ENCODE measurements at regions not wholly inside any gene's neighbourhood (a gene's known extent, or its start where the extent isn't known, plus 50 kb on each side); places are given as distances from the start of the nearest gene placed in this dataset.
A peak's percentile ranks its signal among the peaks of the same experiment; 100 is the strongest.

DNA sequence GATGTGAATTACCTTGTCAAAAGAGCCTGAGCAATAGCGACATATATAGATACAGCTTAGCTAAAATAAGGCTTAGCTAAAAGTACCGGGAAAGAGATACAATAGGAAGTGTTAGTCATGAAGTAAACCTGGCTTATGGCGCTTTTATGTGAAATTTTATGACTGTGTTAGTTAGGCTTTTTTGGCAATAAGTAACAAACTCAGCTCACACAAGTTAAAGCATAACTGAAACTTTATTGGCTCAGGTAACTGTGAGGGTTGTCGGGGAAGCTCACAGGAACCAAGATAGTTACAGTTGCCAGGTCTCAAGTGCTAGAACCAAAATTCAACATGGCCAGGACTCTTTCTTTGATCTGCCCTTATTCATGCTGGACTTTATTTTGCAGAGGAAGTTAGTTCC lies 925.0 kb upstream of the GYPC start:
- no peak overlapping the region for H3K27ac ChIP-seq
- H3K27me3 ChIP-seq (replicated peaks in 1 of 7), result no peaks in the 10 kb centered on the region
- H3K4me3 ChIP-seq, result no peak overlapping the region
- H3K4me1 ChIP-seq, result no peaks in the 10 kb centered on the region
- peaks cover 0 to 28% (median 15%) of the 10 kb centered on the region in 8 donors for H3K9me3 ChIP-seq
- TF ChIP-seq, protein P1, sequence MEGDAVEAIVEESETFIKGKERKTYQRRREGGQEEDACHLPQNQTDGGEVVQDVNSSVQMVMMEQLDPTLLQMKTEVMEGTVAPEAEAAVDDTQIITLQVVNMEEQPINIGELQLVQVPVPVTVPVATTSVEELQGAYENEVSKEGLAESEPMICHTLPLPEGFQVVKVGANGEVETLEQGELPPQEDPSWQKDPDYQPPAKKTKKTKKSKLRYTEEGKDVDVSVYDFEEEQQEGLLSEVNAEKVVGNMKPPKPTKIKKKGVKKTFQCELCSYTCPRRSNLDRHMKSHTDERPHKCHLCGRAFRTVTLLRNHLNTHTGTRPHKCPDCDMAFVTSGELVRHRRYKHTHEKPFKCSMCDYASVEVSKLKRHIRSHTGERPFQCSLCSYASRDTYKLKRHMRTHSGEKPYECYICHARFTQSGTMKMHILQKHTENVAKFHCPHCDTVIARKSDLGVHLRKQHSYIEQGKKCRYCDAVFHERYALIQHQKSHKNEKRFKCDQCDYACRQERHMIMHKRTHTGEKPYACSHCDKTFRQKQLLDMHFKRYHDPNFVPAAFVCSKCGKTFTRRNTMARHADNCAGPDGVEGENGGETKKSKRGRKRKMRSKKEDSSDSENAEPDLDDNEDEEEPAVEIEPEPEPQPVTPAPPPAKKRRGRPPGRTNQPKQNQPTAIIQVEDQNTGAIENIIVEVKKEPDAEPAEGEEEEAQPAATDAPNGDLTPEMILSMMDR (IDR thresholded peaks at IDR 0.05 in 8 of 11, conservative IDR thresholded peaks at IDR 0.05 in 3 of 11), result no peak
- no peak for TF ChIP-seq POLR2A (IDR thresholded peaks at IDR 0.05)
- TF ChIP-seq POLR2AphosphoS5 (IDR thresholded peaks at IDR 0.05), result no peak
- H3K36me3 ChIP-seq, result no peaks in the 10 kb centered on the region
- no peak for DNase-seq
- intact Hi-C loops (cut with DNase I; ENCODE audit: low total_unique reads), result no loop called here
- 84 to 92% (median 89%) methylated on average over 4 of the region's 4 CpGs for WGBS, 5 donors

DNA sequence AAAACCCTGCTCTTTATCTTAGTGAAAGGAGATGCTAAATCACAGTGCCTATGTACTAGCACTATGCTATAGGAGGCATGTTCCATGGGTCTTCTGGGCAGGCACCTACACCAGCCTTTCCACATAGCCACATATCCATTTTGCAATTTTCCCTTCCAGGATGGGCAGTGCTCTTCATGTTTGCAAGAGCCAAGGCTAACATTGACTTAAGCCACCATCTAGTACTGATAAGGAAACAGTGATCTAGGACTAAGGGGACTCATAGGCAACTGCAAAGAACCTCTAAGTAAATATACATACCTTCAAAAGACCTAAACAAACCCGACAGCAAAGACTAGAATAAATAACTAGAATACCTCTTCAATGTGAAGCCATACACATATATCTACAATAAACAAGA lies 919.7 kb upstream of the GYPC start:
- H3K27ac ChIP-seq, result no peak overlapping the region
- WGBS, 5 donors, result 75 to 85% (median 84%) methylated on average over 1 of the region's 1 CpG
- intact Hi-C loops (cut with DNase I; ENCODE audit: low total_unique reads), result no loop called here
- peaks cover 0 to 36% (median 30%) of the 10 kb centered on the region in 8 donors for H3K9me3 ChIP-seq
- no peak overlapping the region for H3K4me3 ChIP-seq
- DNase-seq, result no peak
- no peaks in the 10 kb centered on the region for H3K36me3 ChIP-seq
- no peaks in the 10 kb centered on the region for H3K27me3 ChIP-seq (replicated peaks in 1 of 7)
- TF ChIP-seq POLR2A (IDR thresholded peaks at IDR 0.05) (no peak), POLR2AphosphoS5 (IDR thresholded peaks at IDR 0.05) (no peak)
- TF ChIP-seq, protein P1 (IDR thresholded peaks at IDR 0.05 in 8 of 11, conservative IDR thresholded peaks at IDR 0.05 in 3 of 11), result no peak
- H3K4me1 ChIP-seq, result no peaks in the 10 kb centered on the region

DNA sequence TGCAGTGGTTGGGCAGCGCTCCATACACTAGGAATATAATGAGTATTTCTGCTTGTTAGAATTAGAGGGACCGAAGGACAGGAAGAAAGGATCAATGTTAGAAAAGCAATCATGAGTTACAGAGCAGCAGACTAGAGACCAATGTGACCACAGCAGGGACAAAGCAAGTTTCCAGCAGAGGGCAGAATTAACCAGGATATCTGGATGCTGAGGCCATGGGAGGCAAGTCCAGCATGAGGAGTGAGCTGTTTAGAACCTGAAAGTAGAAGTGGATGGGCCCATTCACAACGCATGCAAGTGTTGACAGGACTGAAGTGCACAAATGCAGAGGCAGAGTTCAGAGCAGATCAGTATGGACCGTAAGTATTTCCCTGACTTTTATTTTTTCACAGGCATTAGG lies 910.4 kb upstream of the GYPC start:
- no peak for DNase-seq
- H3K4me1 ChIP-seq, result no peaks in the 10 kb centered on the region
- WGBS, 5 donors, result 43 to 61% (median 54%) methylated on average over 4 of the region's 4 CpGs
- no peak overlapping the region for H3K27ac ChIP-seq
- no peaks in the 10 kb centered on the region for H3K36me3 ChIP-seq
- intact Hi-C loops (cut with DNase I; ENCODE audit: low total_unique reads), result loop anchor here (10.0 kb wide), 1 partner anchor 1029 kb away; no protein-coding TSS in a partner anchor
- no peaks in the 10 kb centered on the region for H3K27me3 ChIP-seq (replicated peaks in 1 of 7)
- no peak overlapping the region for H3K4me3 ChIP-seq
- no peaks in the 10 kb centered on the region for H3K9me3 ChIP-seq
- TF ChIP-seq, protein P1 (IDR thresholded peaks at IDR 0.05 in 8 of 11, conservative IDR thresholded peaks at IDR 0.05 in 3 of 11), result peak in 8 of 11 experiments; percentile 21 to 63 (median 52)
- no peak for TF ChIP-seq POLR2A (IDR thresholded peaks at IDR 0.05)

DNA sequence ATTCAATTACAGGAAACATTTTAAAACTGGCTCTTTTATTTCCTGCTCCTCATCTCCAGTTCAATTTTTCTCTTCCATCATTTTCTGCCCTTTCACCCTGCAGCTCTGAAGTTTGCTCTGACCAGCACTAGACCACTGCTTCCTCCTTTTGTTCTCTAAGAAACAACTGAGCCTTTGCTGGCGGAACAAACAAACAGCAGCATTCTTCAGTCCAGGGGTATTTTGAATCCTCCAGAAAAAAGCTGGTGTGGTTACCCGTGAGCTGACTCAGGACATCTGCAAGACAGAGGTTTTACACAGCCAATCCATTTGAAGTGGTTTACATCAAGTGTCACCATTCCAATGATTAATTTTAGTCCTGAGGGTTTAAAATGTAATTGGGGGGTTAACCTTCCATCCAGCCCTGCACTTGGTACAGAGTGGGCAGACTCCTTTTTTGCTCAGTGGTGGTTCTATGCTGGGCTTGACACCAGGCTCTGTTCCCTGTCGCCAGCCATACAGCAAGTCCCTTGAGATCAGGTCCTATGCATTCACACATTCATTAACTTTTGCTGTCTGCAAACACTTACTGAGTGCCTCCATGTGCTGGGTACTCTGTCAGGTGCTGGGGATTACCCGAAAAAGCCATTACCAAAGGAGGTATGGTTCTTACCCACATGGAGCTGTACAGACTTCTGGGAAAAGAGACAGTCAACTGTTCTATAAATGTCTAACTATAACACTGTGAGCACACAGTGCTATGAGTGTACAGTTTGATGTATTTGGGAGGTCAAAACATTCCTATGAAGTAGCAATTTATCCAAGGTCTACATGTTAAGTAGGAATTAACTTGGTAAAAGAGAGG lies 909.4 kb upstream of the GYPC start:
- DNase-seq, result no peak
- Histone ChIP-seq H3K9me3 (peaks cover 0 to under 1% (median 0%) of the 10 kb centered on the region in 8 donors), H3K4me1 (no peaks in the 10 kb centered on the region), H3K4me3 (no peak overlapping the region), H3K36me3 (no peaks in the 10 kb centered on the region), H3K27ac (no peak overlapping the region), H3K27me3 (replicated peaks in 1 of 7) (no peaks in the 10 kb centered on the region)
- intact Hi-C loops (cut with DNase I; ENCODE audit: low total_unique reads), result loop anchor here (10.0 kb wide), 1 partner anchor 1028 kb away; no protein-coding TSS in a partner anchor
- TF ChIP-seq POLR2AphosphoS5 (IDR thresholded peaks at IDR 0.05) (no peak), POLR2A (IDR thresholded peaks at IDR 0.05) (no peak)
- TF ChIP-seq, protein P1 (IDR thresholded peaks at IDR 0.05 in 8 of 11, conservative IDR thresholded peaks at IDR 0.05 in 3 of 11), result no peak
- 60 to 74% (median 68%) methylated on average over 4 of the region's 4 CpGs for WGBS, 5 donors

Data from spleen (tissue), 11 donors.